Cortex of kidney (tissue), 1 donor: ENCODE measurements at regions not wholly inside any gene's neighbourhood (a gene's known extent, or its start where the extent isn't known, plus 50 kb on each side); places are given as distances from the start of the nearest gene placed in this dataset.

Experiments used
- DNase-seq: peaks from one replicate; lab custom pipeline; 2025; lab: John Stamatoyannopoulos, UW

GRCh38 chr9:95756101-95756500, 119.4 kb upstream of the ERCC6L2 start:
- DNase-seq = no peak

GRCh38 chr9:95755421-95755730, 120.1 kb upstream of the ERCC6L2 start:
- no peak for DNase-seq

- no peak for DNase-seq
Observed at GRCh38 chr9:95754533-95755420, 120.7 kb upstream of the ERCC6L2 start.

- no peak for DNase-seq
Observed at GRCh38 chr9:95753762-95754465, 121.6 kb upstream of the ERCC6L2 start.

GRCh38 chr9:95752129-95752731, 123.3 kb upstream of the ERCC6L2 start:
- DNase-seq = no peak

- no peak for DNase-seq
Observed at GRCh38 chr9:95751520-95751790, 124.0 kb upstream of the ERCC6L2 start.

- DNase-seq = no peak
Observed at GRCh38 chr9:95750725-95751519, 124.6 kb upstream of the ERCC6L2 start.

- no peak for DNase-seq
Observed at GRCh38 chr9:95749493-95749892, 126.0 kb upstream of the ERCC6L2 start.

GRCh38 chr9:95746408-95747180, 128.9 kb upstream of the ERCC6L2 start:
- no peak for DNase-seq

- DNase-seq = no peak
Observed at GRCh38 chr9:95742821-95743220, 132.7 kb upstream of the ERCC6L2 start.

GRCh38 chr9:95741631-95742030, 133.9 kb upstream of the ERCC6L2 start:
- DNase-seq = no peak

GRCh38 chr9:95740217-95741004, 135.1 kb upstream of the ERCC6L2 start:
- no peak for DNase-seq

- DNase-seq = no peak
Observed at GRCh38 chr9:95738438-95738837, 137.1 kb upstream of the ERCC6L2 start.

- no peak for DNase-seq
Observed at GRCh38 chr9:95736891-95737522, 138.5 kb upstream of the ERCC6L2 start.

GRCh38 chr9:95736370-95736769, 139.1 kb upstream of the ERCC6L2 start:
- DNase-seq = no peak

GRCh38 chr9:95735701-95736100, 139.8 kb upstream of the ERCC6L2 start:
- no peak for DNase-seq

- DNase-seq = no peak
Observed at GRCh38 chr9:95733741-95734666, 141.5 kb upstream of the ERCC6L2 start.

GRCh38 chr9:95732802-95733688, 142.4 kb upstream of the ERCC6L2 start:
- DNase-seq = no peak
